HG03342 (cell line): ENCODE measurements at regions not wholly inside any gene's neighbourhood (a gene's known extent, or its start where the extent isn't known, plus 50 kb on each side); places are given as distances from the start of the nearest gene placed in this dataset.
"Not testable (repeated sequence)": the region's sequence is repeated elsewhere in the genome, so short reads cannot be mapped to it uniquely, and the experiment has no call there.

Experiments
- ATAC-seq: cut with Tn5 transposase; IDR thresholded peaks from one replicate; pipeline ENCODE4 v1.9.1; 2021; ENCODE audit warnings: mild to moderate bottlenecking, moderate library complexity; ENCODE audit not compliant: unreplicated experiment

- ATAC-seq: no peak
Observed at GRCh38 chr18:38651736-38652135, 1086.1 kb upstream of the CELF4 start.

- ATAC-seq: no peak
Observed at GRCh38 chr18:38648179-38648578, 1082.6 kb upstream of the CELF4 start.

- ATAC-seq: no peak
Observed at GRCh38 chr18:38646296-38646695, 1080.7 kb upstream of the CELF4 start.

- no peak for ATAC-seq
Observed at GRCh38 chr18:38644875-38645641, 1079.5 kb upstream of the CELF4 start.

- no peak for ATAC-seq
Observed at GRCh38 chr18:38642711-38643110, 1077.1 kb upstream of the CELF4 start.

- not testable (repeated sequence) for ATAC-seq
Observed at GRCh38 chr18:38639700-38640099, 1074.1 kb upstream of the CELF4 start.

- no peak for ATAC-seq
Observed at GRCh38 chr18:38635709-38636430, 1070.3 kb upstream of the CELF4 start.

- no peak for ATAC-seq
Observed at GRCh38 chr18:38634117-38634516, 1068.5 kb upstream of the CELF4 start.

- ATAC-seq: no peak
Observed at GRCh38 chr18:38633333-38633732, 1067.7 kb upstream of the CELF4 start.

GRCh38 chr18:38619129-38619528 lies 1053.5 kb upstream of the CELF4 start:
- ATAC-seq: no peak

GRCh38 chr18:38616306-38616705 lies 1050.7 kb upstream of the CELF4 start:
- no peak for ATAC-seq

- no peak for ATAC-seq
Observed at GRCh38 chr18:38612904-38613303, 1047.3 kb upstream of the CELF4 start.

- peak; percentile 88 for ATAC-seq
Observed at GRCh38 chr18:38611036-38611964, 1045.7 kb upstream of the CELF4 start.

- ATAC-seq: no peak
Observed at GRCh38 chr18:38606841-38607240, 1041.2 kb upstream of the CELF4 start.

- no peak for ATAC-seq
Observed at GRCh38 chr18:38602341-38602740, 1036.7 kb upstream of the CELF4 start.

- ATAC-seq: no peak
Observed at GRCh38 chr18:38587571-38587970, 1022.0 kb upstream of the CELF4 start.

- ATAC-seq: no peak
Observed at GRCh38 chr18:38586327-38586726, 1020.7 kb upstream of the CELF4 start.

GRCh38 chr18:38579764-38580163 lies 1014.2 kb upstream of the CELF4 start:
- no peak for ATAC-seq

GRCh38 chr18:38576916-38577315 lies 1011.3 kb upstream of the CELF4 start:
- no peak for ATAC-seq

- no peak for ATAC-seq
Observed at GRCh38 chr18:38576349-38576748, 1010.8 kb upstream of the CELF4 start.

- no peak for ATAC-seq
Observed at GRCh38 chr18:38575648-38576047, 1010.0 kb upstream of the CELF4 start.
